Esophagus squamous epithelium (tissue), 5 donors: ENCODE measurements at regions not wholly inside any gene's neighbourhood (a gene's known extent, or its start where the extent isn't known, plus 50 kb on each side); places are given as distances from the start of the nearest gene placed in this dataset.

Experiments
- DNase-seq: peaks from one replicate; lab custom pipeline; 2025; lab: John Stamatoyannopoulos, UW
- H3K27ac ChIP-seq, 4 donors: fragments of 200-600 bp; sonication (generic); one replicate each; pipeline ENCODE4 v1.5.1; 2016 to 2019; ENCODE audit warnings: mild to moderate bottlenecking in 1 of 4
- H3K27me3 ChIP-seq, 4 donors: fragments of 200-600 bp; sonication (generic); 1 replicate in 3 of 4; 2 replicates in 1 of 4; pipeline versions ENCODE4 v1.5.1 to v1.6.0; 2017 to 2021; ENCODE audit warnings: antibody characterized with exemption in 1 of 4
- H3K36me3 ChIP-seq, 3 donors: fragments of 200-600 bp; sonication (generic); one replicate each; pipeline ENCODE4 v1.5.1; 2016 to 2019
- H3K4me1 ChIP-seq, 3 donors: fragments of 200-600 bp; sonication (generic); one replicate each; pipeline ENCODE4 v1.5.1; 2017 to 2019
- H3K4me3 ChIP-seq, 4 donors: fragments of 200-600 bp; sonication (generic); 1 replicate in 3 of 4; 2 replicates in 1 of 4; pipeline ENCODE4 v1.5.1; 2016 to 2019; ENCODE audit warnings: mild to moderate bottlenecking in 2 of 4, moderate library complexity in 1 of 4
- H3K9me3 ChIP-seq, 3 donors: fragments of 200-600 bp; sonication (generic); one replicate each; pipeline ENCODE4 v1.5.1; 2016 to 2019
- POLR2A ChIP-seq, 4 donors: fragments of 450-650 bp; IDR thresholded peaks; one replicate each; pipeline ENCODE4 v1.6.1; 2017; ENCODE audit warnings: antibody characterized with exemption in 4 of 4, mild to moderate bottlenecking in 4 of 4, moderate library complexity in 3 of 4
- WGBS, 2 donors: methylation state at CpG; one replicate each; pipeline ENCODE4 v1.1.5; 2018; 5-methylcytosine and 5-hydroxymethylcytosine counted together
- intact Hi-C: fragments of 100-400 bp; cut with DNase I; formaldehyde crosslinking; loops from one replicate; pipeline ENCODE4 v1.15.0; 2022
- TF ChIP-seq, protein P1 (sequence below), 6 experiments: fragments of 450-650 bp in 4 of 6; fragments of 200-600 bp in 2 of 6; sonication (generic) in 2 of 6; IDR thresholded peaks; one replicate each; pipeline ENCODE4 v1.5.1; 2016 to 2019; ENCODE audit warnings: antibody characterized with exemption in 6 of 6, mild to moderate bottlenecking in 4 of 6, moderate library complexity in 4 of 6
- donor health status: DM: yes; HTN: yes; CAD: no.

DNA sequence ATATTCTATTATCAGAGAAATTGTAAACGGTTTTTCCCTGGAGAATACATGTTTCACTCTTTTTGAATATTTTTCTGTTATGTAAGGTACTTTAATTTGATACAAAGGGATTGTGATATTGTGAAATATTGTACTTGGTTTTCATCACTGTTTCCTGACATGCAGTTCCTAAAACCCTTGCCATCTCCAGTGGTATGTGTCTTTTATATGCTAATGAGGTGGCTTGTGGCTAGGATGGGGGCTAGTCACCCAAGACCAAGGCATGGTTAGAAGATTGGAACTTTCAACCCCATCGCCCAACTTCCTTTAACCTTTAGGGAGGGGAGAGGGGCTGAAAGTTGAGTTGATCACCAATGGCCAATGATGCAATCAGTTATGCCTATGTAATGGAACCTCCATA, 160.6 kb downstream of the TAF11L14 start:
- DNase-seq: no peak
- no peak for TF ChIP-seq POLR2A (IDR thresholded peaks at IDR 0.05)
- TF ChIP-seq, protein P1, sequence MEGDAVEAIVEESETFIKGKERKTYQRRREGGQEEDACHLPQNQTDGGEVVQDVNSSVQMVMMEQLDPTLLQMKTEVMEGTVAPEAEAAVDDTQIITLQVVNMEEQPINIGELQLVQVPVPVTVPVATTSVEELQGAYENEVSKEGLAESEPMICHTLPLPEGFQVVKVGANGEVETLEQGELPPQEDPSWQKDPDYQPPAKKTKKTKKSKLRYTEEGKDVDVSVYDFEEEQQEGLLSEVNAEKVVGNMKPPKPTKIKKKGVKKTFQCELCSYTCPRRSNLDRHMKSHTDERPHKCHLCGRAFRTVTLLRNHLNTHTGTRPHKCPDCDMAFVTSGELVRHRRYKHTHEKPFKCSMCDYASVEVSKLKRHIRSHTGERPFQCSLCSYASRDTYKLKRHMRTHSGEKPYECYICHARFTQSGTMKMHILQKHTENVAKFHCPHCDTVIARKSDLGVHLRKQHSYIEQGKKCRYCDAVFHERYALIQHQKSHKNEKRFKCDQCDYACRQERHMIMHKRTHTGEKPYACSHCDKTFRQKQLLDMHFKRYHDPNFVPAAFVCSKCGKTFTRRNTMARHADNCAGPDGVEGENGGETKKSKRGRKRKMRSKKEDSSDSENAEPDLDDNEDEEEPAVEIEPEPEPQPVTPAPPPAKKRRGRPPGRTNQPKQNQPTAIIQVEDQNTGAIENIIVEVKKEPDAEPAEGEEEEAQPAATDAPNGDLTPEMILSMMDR (IDR thresholded peaks at IDR 0.05): no peak
- Histone ChIP-seq H3K27me3 (no peaks in the 10 kb centered on the region), H3K9me3 (no peaks in the 10 kb centered on the region), H3K36me3 (no peaks in the 10 kb centered on the region), H3K4me1 (peaks cover 0 to 13% (median 4%) of the 10 kb centered on the region in 3 donors), H3K4me3 (no peak overlapping the region), H3K27ac (no peak overlapping the region)
- WGBS, 2 donors: 63 to 82% methylated on average over 2 of the region's 2 CpGs
- intact Hi-C loops: no loop called here

DNA sequence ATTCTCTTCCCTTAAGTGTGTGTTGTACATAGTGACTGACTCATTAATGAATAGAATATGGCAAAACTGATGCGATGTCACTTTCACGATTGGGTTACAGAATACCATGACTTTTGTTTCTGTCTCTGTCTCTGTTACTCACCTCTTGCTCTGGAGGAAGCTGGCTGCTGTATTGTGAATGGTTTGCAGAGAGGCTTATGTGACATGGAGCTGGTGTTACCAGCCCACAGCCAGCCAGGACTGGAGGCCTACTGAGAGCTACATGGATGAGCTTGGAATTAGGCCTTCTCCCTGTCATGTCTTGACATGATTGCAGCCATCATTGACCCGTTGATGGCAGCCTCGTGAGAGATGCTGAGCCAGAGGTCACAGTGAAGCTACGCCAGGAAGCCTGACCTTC, 161.9 kb downstream of the TAF11L14 start:
- no peaks in the 10 kb centered on the region for H3K36me3 ChIP-seq
- no peak for TF ChIP-seq POLR2A (IDR thresholded peaks at IDR 0.05)
- TF ChIP-seq, protein P1 (IDR thresholded peaks at IDR 0.05): no peak
- no peaks in the 10 kb centered on the region for H3K27me3 ChIP-seq
- DNase-seq: no peak
- H3K4me1 ChIP-seq: peaks cover 0 to 13% (median 4%) of the 10 kb centered on the region in 3 donors
- no peaks in the 10 kb centered on the region for H3K9me3 ChIP-seq
- intact Hi-C loops: no loop called here
- WGBS, 2 donors: 30 to 87% methylated on average over 2 to 5 of the region's 5 CpGs
- H3K27ac ChIP-seq: no peak overlapping the region
- no peak overlapping the region for H3K4me3 ChIP-seq

DNA sequence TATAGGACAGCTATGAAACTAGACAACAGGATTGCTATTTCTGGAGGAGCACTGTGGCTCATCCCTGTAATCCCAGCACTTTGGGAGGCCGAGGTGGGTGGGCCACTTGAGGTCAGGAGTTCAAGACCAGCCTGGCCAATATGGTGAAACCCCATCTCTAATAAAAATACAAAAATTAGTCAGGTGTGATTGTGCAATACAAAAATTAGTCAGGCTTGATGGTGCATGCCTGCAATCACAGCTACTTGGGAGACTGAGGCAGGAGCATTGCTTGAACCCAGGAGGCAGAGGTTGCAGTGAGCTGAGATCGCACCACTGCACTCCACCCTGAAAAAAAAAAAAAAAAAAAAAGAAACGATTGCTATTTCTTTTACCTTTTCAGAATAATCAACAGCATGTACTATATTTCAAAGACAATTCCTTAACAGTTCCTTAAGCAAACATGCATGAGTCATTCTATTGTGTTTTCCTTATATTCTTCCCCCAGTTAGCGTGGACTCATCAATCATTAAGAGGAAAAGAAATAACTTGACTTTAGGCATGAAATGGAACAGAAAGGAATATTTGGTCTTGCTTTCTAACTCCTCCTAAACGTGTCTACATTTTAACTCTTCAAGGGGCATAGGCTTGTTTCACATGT, 162.6 kb downstream of the TAF11L14 start:
- H3K4me1 ChIP-seq: peaks cover 0 to 13% (median 4%) of the 10 kb centered on the region in 3 donors
- H3K36me3 ChIP-seq: no peaks in the 10 kb centered on the region
- 19 to 28% methylated on average over 5 of the region's 5 CpGs for WGBS, 2 donors
- H3K27me3 ChIP-seq: no peaks in the 10 kb centered on the region
- H3K9me3 ChIP-seq: no peaks in the 10 kb centered on the region
- intact Hi-C loops: no loop called here
- no peak overlapping the region for H3K27ac ChIP-seq
- no peak for TF ChIP-seq POLR2A (IDR thresholded peaks at IDR 0.05)
- TF ChIP-seq, protein P1 (IDR thresholded peaks at IDR 0.05): no peak
- no peak overlapping the region for H3K4me3 ChIP-seq
- no peak for DNase-seq

DNA sequence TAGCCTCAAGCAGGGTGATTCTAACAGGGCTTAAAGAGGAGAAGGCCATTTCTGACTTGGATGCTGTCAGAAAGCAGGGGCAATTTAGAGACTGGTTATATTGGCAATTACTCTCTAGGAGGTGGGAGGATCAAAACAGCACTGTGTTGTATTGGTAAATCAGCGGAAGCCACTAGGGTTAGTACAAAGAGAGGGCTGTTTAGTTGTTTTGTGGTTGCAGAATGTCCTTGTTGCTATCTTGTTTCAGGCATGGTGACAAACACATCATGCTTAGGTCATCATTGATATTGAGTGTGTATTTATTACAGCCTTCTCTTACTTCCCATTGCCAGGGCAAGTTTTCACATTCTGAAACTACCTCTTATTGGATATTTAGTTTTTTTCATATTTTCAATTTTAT, 165.3 kb downstream of the TAF11L14 start:
- H3K9me3 ChIP-seq: no peaks in the 10 kb centered on the region
- no peaks in the 10 kb centered on the region for H3K27me3 ChIP-seq
- H3K4me1 ChIP-seq: peaks cover 0 to 18% (median 4%) of the 10 kb centered on the region in 3 donors
- WGBS, 2 donors: 86 to 88% methylated on average over 1 of the region's 1 CpG
- TF ChIP-seq, protein P1 (IDR thresholded peaks at IDR 0.05): no peak
- no peak for TF ChIP-seq POLR2A (IDR thresholded peaks at IDR 0.05)
- no peak overlapping the region for H3K4me3 ChIP-seq
- H3K36me3 ChIP-seq: no peaks in the 10 kb centered on the region
- no peak overlapping the region for H3K27ac ChIP-seq
- no peak for DNase-seq
- intact Hi-C loops: no loop called here

DNA sequence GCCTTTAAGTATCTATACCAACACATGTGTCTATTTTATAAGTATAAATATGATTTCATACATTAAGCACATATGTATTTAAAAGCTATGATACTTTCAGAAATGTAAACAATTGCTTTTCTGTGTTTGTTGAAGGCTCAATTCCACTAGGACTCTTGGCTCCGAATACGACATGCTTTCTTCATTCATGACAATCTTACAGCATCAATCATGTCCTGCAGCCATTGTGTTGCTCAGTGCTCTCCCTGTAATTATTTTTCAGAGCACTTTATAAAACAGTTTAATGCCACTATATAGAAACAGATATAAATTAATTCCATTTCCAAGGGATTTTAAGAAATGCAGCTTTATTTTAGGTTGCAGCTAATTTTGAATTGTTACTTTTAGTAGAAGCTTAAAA, 167.3 kb downstream of the TAF11L14 start:
- Histone ChIP-seq H3K27me3 (no peaks in the 10 kb centered on the region), H3K4me3 (no peak overlapping the region), H3K36me3 (no peaks in the 10 kb centered on the region), H3K9me3 (no peaks in the 10 kb centered on the region), H3K27ac (no peak overlapping the region), H3K4me1 (peaks cover 5 to 29% (median 7%) of the 10 kb centered on the region in 3 donors)
- DNase-seq: no peak
- TF ChIP-seq POLR2A (IDR thresholded peaks at IDR 0.05): no peak
- TF ChIP-seq, protein P1 (IDR thresholded peaks at IDR 0.05): no peak
- 27 to 40% methylated on average over 2 of the region's 2 CpGs for WGBS, 2 donors
- intact Hi-C loops: no loop called here
